B cell (primary cell): ENCODE measurements at regions not wholly inside any gene's neighbourhood (a gene's known extent, or its start where the extent isn't known, plus 50 kb on each side); places are given as distances from the start of the nearest gene placed in this dataset.
"Not testable (repeated sequence)": the region's sequence is repeated elsewhere in the genome, so short reads cannot be mapped to it uniquely, and the experiment has no call there.

ENCODE experiments used
- ATAC-seq: fragments of 200-7000 bp; cut with Tn5 transposase; one replicate; pipeline ENCODE4 v1.10.0; 2021; ENCODE audit warnings: low read depth, mild to moderate bottlenecking, moderate number of reproducible peaks, moderate library complexity
- CTCF ChIA-PET: fragments of 350-600 bp; sonication (Branson Sonifier 250); formaldehyde crosslinking; loops from one replicate; lab custom pipeline; 2021; ENCODE audit warnings: antibody characterized with exemption, inconsistent platforms; lab: Charles Lee
- POLR2A ChIA-PET: fragments of 350-600 bp; sonication (Branson Sonifier 250); formaldehyde crosslinking; loops from one replicate; lab custom pipeline; 2021; ENCODE audit warnings: antibody characterized with exemption; lab: Charles Lee
- DNase-seq: peaks from one replicate; pipeline ENCODE4 v3.0.0; 2013
- H2AFZ ChIP-seq: 2 replicates; pipeline ENCODE4 v1.6.1; 2012; ENCODE audit warnings: mild to moderate bottlenecking, low read depth, low read length; ENCODE audit not compliant: insufficient read depth, poor library complexity, severe bottlenecking
- H3K27ac ChIP-seq, 2 donors: 1 replicate in 1 of 2; 2 replicates in 1 of 2; pipeline ENCODE4 v1.5.1; 2012 to 2013; ENCODE audit warnings: low read length in 2 of 2, mild to moderate bottlenecking in 2 of 2, moderate library complexity in 1 of 2
- H3K27me3 ChIP-seq, 4 experiments: fragments of 200-600 bp in 1 of 4; sonication (generic) in 1 of 4; replicated peaks in 1 of 4; 1 replicate in 2 of 4; 2 replicates in 2 of 4; pipeline versions ENCODE4 v1.6.1 to v1.7.0; 2013 to 2016; ENCODE audit warnings: low read length in 3 of 4, mild to moderate bottlenecking in 2 of 4, mixed read lengths in 1 of 4, moderate library complexity in 1 of 4; ENCODE audit not compliant: insufficient read depth in 4 of 4, control insufficient read depth in 3 of 4; ENCODE audit errors: control extremely low read depth in 1 of 4
- H3K36me3 ChIP-seq, 2 experiments: replicated peaks in 1 of 2; 1 replicate in 1 of 2; 2 replicates in 1 of 2; pipeline versions ENCODE4 v1.6.1 to v1.7.1; 2013; ENCODE audit warnings: low read length in 1 of 2; ENCODE audit not compliant: insufficient read depth in 2 of 2, control insufficient read depth in 1 of 2; ENCODE audit errors: control extremely low read depth in 1 of 2, extremely low read depth in 1 of 2
- H3K4me1 ChIP-seq, 2 donors: fragments of 200-600 bp in 1 of 2; sonication (generic) in 1 of 2; 1 replicate in 1 of 2; 2 replicates in 1 of 2; pipeline versions ENCODE4 v1.5.1 to v1.6.1; 2013 to 2017; ENCODE audit warnings: low read length in 2 of 2; ENCODE audit not compliant: control insufficient read depth in 2 of 2, insufficient read depth in 2 of 2
- H3K4me2 ChIP-seq: replicated peaks from 2 replicates; pipeline ENCODE3; 2012; ENCODE audit warnings: mild to moderate bottlenecking, low read depth, low read length; ENCODE audit not compliant: poor library complexity, severe bottlenecking
- H3K4me3 ChIP-seq, 5 experiments: fragments of 200-600 bp in 1 of 5; sonication (generic) in 1 of 5; 1 replicate in 3 of 5; 2 replicates in 2 of 5; pipeline versions ENCODE4 v1.5.1 to v1.7.0; 2011 to 2016; ENCODE audit warnings: low read length in 4 of 5, mild to moderate bottlenecking in 4 of 5, low read depth in 2 of 5, control low read depth in 1 of 5, moderate library complexity in 1 of 5; ENCODE audit not compliant: insufficient read depth in 1 of 5; ENCODE audit errors: control extremely low read depth in 1 of 5, extremely low read depth in 1 of 5
- H3K79me2 ChIP-seq: fragments of 200-600 bp; sonication (generic); one replicate; pipeline ENCODE4 v1.6.0; 2016; ENCODE audit warnings: low read length; ENCODE audit not compliant: control insufficient read depth, insufficient read depth
- H3K9ac ChIP-seq: fragments of 200-600 bp; sonication (generic); 2 replicates; pipeline ENCODE4 v1.6.1; 2017; ENCODE audit warnings: mild to moderate bottlenecking, low read length, moderate library complexity
- H3K9me3 ChIP-seq, 3 donors: one replicate each; pipeline versions ENCODE4 v1.6.1 to v1.7.1; 2013; ENCODE audit warnings: low read length in 2 of 3; ENCODE audit not compliant: control insufficient read depth in 2 of 3, insufficient read depth in 1 of 3; ENCODE audit errors: control extremely low read depth in 1 of 3
- H4K20me1 ChIP-seq: 2 replicates; pipeline ENCODE4 v1.6.0; 2012; ENCODE audit warnings: mild to moderate bottlenecking, low read length; ENCODE audit not compliant: insufficient read depth, control insufficient read depth, poor library complexity, severe bottlenecking
- H3K27ac Mint-ChIP-seq: one replicate; pipeline ENCODE4 v1.8.0; 2021; ENCODE audit warnings: mixed read lengths
- H3K27me3 Mint-ChIP-seq: one replicate; pipeline ENCODE4 v1.8.0; 2021; ENCODE audit warnings: mixed read lengths
- H3K4me1 Mint-ChIP-seq: one replicate; pipeline ENCODE4 v1.8.0; 2021; ENCODE audit warnings: mixed read lengths
- H3K4me3 Mint-ChIP-seq: one replicate; pipeline ENCODE4 v1.8.0; 2021; ENCODE audit warnings: mixed read lengths
- H3K9me3 Mint-ChIP-seq: one replicate; pipeline ENCODE4 v1.8.0; 2022; ENCODE audit warnings: mixed read lengths; ENCODE audit not compliant: insufficient read depth
- EZH2 ChIP-seq: IDR thresholded peaks from 2 replicates; pipeline ENCODE4 v1.6.1; 2012; ENCODE audit warnings: borderline replicate concordance, low read depth, mild to moderate bottlenecking, moderate library complexity, low read length; ENCODE audit not compliant: insufficient read depth, poor library complexity, severe bottlenecking
- WGBS: methylation state at CpG from one replicate; pipeline ENCODE4 v1.1.5; 2013; ENCODE audit warnings: missing lambda C conversion rate; ENCODE audit not compliant: insufficient coverage; 5-methylcytosine and 5-hydroxymethylcytosine counted together
- intact Hi-C: fragments of 100-400 bp; cut with micrococcal nuclease; formaldehyde crosslinking; loops from one replicate; pipeline ENCODE4 v1.10.0; 2022
- TF ChIP-seq, protein P1 (sequence below): fragments of 200-600 bp; IDR thresholded peaks from one replicate; pipeline ENCODE4 v1.8.0; 2022; ENCODE audit warnings: antibody characterized with exemption, mild to moderate bottlenecking

DNA sequence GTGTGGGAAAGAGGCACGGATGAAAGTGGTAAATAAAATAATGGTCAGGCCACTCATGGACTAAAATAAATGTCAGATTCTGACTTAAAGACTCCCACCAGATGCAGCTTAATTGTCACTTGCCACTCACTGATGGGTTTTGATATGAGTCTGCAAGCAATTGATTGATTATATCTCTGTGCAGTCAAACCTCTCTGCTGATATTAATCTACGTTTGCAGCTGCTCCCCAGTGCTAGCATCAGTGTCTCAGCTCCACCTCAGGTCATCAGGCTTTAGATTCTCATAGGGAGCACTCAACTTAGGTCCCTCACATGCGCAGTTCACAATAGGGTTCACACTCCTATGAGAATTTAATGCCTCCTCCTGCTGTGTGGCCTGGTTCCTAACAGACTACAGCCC is 195.3 kb downstream of the B3GLCT start:
- ChIA-PET POLR2A (no interaction called here), CTCF (no interaction called here)
- no peaks in the 10 kb centered on the region for H3K4me1 Mint-ChIP-seq
- no peak overlapping the region for H3K27ac ChIP-seq
- no peak for DNase-seq
- H2AFZ ChIP-seq: no peak overlapping the region
- no peaks in the 10 kb centered on the region for H3K27me3 Mint-ChIP-seq
- peaks cover 0 to 4% (median 3%) of the 10 kb centered on the region in 3 donors for H3K9me3 ChIP-seq
- H3K9me3 Mint-ChIP-seq: peaks cover 5% of the 10 kb centered on the region
- intact Hi-C loops: no loop called here
- no peaks in the 10 kb centered on the region for H3K36me3 ChIP-seq
- 89% methylated on average over 3 of the region's 3 CpGs for WGBS
- no peak overlapping the region for H3K4me2 ChIP-seq
- H3K9ac ChIP-seq: no peak overlapping the region
- H3K4me3 Mint-ChIP-seq: no peak overlapping the region
- no peak for TF ChIP-seq EZH2
- TF ChIP-seq, protein P1, sequence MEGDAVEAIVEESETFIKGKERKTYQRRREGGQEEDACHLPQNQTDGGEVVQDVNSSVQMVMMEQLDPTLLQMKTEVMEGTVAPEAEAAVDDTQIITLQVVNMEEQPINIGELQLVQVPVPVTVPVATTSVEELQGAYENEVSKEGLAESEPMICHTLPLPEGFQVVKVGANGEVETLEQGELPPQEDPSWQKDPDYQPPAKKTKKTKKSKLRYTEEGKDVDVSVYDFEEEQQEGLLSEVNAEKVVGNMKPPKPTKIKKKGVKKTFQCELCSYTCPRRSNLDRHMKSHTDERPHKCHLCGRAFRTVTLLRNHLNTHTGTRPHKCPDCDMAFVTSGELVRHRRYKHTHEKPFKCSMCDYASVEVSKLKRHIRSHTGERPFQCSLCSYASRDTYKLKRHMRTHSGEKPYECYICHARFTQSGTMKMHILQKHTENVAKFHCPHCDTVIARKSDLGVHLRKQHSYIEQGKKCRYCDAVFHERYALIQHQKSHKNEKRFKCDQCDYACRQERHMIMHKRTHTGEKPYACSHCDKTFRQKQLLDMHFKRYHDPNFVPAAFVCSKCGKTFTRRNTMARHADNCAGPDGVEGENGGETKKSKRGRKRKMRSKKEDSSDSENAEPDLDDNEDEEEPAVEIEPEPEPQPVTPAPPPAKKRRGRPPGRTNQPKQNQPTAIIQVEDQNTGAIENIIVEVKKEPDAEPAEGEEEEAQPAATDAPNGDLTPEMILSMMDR: no peak
- H3K4me3 ChIP-seq: no peak overlapping the region
- H3K27ac Mint-ChIP-seq: no peak overlapping the region
- H4K20me1 ChIP-seq: no peaks in the 10 kb centered on the region
- no peaks in the 10 kb centered on the region for H3K27me3 ChIP-seq
- no peaks in the 10 kb centered on the region for H3K4me1 ChIP-seq
- ATAC-seq: no peak
- H3K79me2 ChIP-seq: no peaks in the 10 kb centered on the region

DNA sequence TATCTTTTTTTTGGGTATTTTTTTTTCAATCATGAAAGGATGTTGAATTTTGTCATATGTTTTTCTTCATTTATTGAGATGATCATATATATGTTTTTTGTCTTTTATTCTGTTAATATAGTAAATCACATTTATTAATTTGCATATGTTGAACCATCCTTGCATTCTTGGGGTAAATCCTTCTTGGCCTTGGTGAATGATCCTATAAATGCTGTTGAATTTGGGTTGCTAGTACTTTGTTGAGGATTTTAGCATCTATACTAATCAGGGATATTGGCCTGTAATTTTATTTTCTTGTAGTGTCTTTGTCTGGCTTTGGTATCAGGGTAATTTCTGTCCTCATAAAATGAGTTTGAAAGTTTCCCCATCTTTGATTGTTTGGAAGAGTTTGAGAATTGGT is 199.9 kb downstream of the B3GLCT start:
- no peaks in the 10 kb centered on the region for H3K4me1 ChIP-seq
- peaks cover 5% of the 10 kb centered on the region for H3K9me3 Mint-ChIP-seq
- TF ChIP-seq, protein P1: no peak
- TF ChIP-seq EZH2: no peak
- DNase-seq (no peak), ATAC-seq (no peak)
- H3K27ac Mint-ChIP-seq: no peak overlapping the region
- H2AFZ ChIP-seq: no peak overlapping the region
- no peaks in the 10 kb centered on the region for H3K36me3 ChIP-seq
- H3K4me3 Mint-ChIP-seq: no peak overlapping the region
- no peaks in the 10 kb centered on the region for H3K27me3 ChIP-seq
- intact Hi-C loops: no loop called here
- no peaks in the 10 kb centered on the region for H4K20me1 ChIP-seq
- no peaks in the 10 kb centered on the region for H3K27me3 Mint-ChIP-seq
- no peaks in the 10 kb centered on the region for H3K4me1 Mint-ChIP-seq
- ChIA-PET POLR2A (no interaction called here), CTCF (no interaction called here)
- H3K4me3 ChIP-seq: no peak overlapping the region
- H3K27ac ChIP-seq: no peak overlapping the region
- no peak overlapping the region for H3K9ac ChIP-seq
- peaks cover 0 to 4% (median 3%) of the 10 kb centered on the region in 3 donors for H3K9me3 ChIP-seq
- no peaks in the 10 kb centered on the region for H3K79me2 ChIP-seq
- H3K4me2 ChIP-seq: no peak overlapping the region

DNA sequence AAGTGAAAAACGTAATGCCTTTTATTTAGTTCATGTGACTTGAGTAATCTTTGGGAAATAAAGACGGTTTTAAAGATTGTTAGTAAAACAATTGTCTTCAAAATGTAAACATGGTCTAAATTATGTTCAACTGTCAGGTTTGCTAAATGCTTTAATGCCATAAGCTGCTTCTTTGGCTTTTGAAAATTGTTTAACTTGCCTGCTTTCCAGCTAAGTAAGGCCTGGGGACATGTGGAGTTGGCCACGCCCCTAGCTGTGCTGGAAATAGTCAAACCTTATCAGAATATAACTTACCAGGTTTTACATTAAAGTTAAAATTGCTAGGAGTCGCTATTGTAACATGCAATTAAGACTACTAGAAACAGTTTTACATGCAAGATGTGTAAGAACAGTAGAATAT is 203.9 kb downstream of the B3GLCT start:
- ATAC-seq, H3K27ac ChIP-seq, intact Hi-C loops, H3K4me3 Mint-ChIP-seq, H3K27me3 Mint-ChIP-seq, H3K9me3 Mint-ChIP-seq, H3K36me3 ChIP-seq, H3K4me1 Mint-ChIP-seq, H3K9me3 ChIP-seq, H2AFZ ChIP-seq, DNase-seq, H3K4me1 ChIP-seq, H3K79me2 ChIP-seq, H3K27ac Mint-ChIP-seq, H4K20me1 ChIP-seq, H3K4me3 ChIP-seq, H3K9ac ChIP-seq, H3K4me2 ChIP-seq, H3K27me3 ChIP-seq, POLR2A ChIA-PET: not testable (repeated sequence)
- WGBS: no CpG with 5 or more reads among the region's 4 CpGs
- CTCF ChIA-PET: interaction anchor here (1.4 kb wide), 1 partner anchor 167 kb away, joined by 7 read pairs; no protein-coding TSS in a partner anchor
